SKM-1 (cell line): ENCODE measurements at regions not wholly inside any gene's neighbourhood (a gene's known extent, or its start where the extent isn't known, plus 50 kb on each side); places are given as distances from the start of the nearest gene placed in this dataset.

ENCODE experiments used
- DNase-seq: peaks from one replicate; lab custom pipeline; 2025; ENCODE audit not compliant: unreplicated experiment; lab: John Stamatoyannopoulos, UW

DNA sequence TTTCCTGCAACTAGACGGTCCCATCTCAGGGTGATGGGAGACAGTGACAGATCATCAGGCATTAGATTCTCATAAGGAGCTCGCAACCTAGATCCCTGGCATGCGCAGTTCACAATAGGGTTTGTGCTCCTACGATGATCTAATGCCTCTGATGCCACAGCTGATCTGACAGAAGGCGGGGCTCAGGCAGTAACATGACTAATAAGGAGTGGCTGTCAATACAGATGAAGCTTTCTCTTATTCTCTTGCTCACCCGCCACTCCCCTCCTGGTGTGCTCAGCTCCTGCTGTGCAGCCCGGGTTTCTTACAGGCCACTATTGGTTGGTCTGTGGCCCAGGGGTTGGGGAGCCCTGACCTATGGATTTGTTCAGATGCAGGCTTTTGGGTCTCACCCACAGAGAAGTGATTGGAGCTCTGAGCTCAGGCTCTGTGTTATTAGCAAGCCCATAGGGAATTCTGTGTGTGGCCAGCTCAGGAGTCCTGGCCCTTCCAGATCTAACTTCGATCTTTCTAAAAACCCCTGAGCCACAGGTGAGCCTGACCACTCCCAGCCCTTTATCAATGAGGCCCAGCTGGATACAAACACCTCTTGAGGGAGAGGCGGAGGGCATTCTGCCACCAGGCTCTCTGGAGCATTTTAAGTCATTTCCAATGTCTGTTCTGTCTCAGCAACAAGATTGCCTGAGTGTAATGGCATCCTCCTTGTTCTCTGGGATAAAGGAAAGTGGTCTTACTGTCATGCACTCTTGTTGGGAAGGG lies 351.8 kb downstream of the BUD13 start:
- DNase-seq, result no peak

DNA sequence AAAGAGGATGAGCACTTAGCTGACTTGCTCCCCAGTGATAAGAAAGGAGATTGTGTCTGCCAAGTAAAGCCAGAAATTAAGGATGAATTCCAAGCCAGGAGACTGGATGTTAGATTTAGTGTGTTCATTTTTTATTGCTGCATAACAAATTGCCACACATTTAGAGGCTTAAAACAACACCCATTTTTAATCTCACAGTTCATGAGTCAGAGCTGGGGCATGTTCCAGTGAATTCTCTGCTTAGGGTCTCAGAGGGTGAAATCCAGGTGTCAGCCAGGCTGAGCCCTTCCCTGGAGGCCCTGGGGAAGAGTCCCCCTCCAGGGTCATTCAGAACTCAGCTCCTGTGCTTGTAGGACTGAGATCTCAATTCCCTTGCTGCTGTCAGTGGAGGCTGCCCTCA lies 352.8 kb downstream of the BUD13 start:
- no peak for DNase-seq

DNA sequence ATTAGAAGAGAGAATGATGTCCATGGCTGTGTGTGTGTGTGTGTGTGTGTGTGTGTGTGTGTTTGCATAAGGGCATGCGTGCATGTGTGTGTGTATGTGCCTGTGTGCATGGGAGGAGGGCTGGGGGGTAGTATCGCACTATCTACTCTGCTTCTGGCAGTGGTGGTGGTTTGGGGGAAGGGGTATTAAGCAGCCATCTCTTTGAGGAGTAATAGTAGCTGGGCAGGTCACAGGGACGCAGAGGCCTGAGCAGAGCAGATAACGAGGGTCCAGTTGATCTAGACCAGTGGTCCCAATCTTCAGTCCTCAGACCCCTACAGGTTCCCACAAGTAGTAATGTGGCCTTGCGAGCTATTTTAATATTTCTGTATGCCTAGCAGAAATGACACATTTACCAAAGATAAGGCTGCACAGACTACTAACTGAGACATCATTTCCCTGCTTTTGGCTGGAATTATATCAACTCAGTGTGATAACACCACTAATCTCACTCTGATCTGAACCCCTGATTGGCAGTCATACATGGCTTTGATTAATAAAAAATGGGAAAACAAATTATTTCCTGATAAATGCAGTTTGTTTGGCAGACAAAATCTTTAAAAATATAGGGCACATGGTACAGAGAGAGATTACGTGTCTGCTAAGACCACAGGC lies 354.3 kb downstream of the BUD13 start:
- DNase-seq, result no peak

DNA sequence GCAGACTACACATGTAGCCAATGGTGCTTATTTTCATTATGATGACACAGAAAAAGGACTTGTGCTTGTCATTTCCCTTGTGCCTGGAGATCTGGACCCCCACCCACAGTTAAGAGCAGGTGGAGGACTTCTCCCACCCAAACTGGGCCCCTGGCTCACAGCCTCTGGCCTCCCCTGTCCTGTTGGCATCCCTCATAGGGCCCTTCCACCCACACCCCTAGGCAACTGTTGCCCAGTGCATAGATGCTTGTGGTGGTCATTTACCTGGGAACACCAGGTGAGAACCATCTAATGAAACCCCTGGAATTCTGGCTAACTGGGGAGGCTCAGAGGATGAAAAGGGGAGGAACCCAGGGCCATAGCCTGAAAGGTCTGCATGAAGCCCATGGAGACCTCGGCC lies 355.9 kb downstream of the BUD13 start:
- DNase-seq, result no peak

DNA sequence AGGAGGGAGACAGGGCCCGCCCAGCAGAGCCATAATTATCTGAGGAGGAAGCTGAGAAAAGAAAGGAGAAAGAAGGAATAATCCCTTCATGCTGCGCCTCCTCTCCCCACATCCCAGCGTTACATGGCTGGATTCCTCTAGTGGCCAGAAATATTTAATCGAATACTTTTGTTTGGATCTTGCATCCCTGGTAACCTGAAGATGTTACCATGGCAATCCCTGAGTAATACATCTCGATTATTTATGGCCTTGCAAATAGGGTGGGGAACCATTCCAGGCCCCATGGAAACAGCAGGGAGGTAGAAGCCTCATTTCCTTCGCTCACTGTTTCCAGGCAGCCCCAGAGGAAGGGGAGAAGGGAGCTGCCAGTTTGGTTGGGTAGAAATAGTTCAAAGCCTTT lies 357.7 kb downstream of the BUD13 start:
- no peak for DNase-seq

DNA sequence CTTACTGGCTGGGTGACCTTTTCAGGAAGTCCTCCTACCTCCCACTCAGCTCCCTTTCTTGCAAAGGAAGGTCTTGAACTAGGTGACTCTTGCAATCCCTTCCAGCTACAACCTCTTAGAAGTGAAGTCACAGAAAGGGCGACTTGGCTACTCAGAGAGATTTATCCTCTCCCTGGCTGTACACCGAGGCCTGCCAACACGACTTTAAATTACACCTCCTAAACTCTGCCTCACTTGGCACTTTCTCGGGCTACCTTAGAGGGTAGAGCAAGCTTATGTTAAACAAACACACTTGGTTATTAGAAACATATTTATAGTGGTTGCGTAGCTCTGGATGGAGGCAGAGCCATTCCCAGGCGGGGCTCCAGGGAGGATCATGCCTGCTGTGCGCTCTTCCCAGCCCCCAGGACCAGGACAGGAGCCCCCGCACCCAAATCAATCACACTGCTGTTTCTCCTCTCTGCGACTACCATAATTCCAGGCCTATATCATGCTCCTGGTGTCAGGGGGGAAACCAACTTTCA lies 358.4 kb downstream of the BUD13 start:
- no peak for DNase-seq

DNA sequence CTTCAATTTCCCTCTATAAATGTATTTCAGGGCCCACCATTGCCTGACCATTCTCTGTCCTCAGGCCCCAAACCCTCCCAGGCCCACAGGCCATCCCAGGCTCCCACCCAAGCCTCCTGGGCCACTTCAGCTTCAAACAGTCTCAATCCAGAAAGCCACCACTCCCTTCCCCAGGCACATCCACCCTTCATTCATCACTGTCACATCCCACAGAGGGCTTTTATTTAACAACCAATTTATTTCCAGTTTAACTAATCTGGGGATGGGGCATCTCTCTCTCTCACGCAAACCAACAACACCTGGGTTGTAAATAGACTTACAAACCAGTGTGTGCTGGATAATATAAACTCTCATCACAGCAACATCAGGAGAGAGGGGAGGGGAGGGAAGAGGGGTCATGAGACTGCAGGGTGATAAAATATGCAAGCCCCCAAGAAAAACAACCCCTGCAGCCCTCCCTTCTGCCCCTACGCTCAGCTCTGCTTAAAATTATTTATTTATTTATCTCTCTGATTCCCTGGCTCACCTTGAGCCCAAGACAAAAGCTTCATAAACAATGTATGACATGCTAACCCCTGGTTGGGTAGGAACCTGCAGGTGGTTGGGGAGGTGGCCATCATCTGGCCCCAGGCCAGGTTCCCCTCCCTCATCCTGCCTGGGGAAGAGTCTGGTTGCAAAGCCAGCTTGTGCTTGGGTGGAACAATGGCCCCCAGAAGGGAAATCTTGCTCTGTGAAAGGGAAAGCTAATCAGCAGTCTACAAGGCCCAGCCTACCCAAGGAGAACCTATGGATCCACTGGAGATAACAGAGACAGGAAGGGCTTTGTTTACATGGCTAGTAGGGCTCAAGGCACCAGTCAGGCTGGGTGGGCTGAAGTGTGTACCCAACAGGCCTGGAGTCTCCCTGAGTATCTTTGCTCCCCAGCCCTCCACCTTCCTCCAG lies 359.2 kb downstream of the BUD13 start:
- no peak for DNase-seq

DNA sequence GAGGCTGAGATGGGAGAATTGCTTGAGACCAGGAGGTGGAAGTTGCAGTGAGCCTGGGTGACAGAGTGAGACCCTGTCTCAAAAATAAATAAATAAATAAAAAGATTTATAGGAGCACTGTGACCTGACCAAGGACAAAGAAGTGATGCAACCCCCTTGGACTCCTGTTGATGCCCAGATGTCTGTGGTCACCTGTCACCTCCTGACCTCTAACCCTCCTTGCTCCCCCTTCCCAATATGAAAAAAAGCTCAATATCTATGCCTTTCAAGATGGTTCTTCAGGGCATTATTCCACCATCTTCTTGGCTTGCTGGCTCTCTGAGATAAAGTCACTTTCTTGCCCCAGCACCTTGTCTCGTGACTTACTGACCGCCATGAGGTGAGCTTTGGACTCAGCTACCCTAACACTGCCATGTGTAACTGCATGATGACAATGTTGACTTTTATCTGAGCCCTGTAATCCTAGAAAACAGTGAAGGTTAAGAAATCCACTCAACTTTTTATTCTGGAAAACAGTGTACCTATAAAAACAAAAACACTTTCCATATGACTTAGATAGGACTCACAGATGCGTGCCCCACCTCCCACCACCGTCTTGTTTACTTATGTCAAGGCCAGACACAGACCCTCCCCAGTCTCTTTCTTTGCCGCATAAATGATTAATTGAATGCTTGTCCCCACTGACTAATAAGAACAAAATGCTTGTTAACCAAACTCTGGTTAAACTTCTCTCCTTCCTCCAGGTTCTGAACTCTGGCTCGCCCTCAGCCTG lies 360.5 kb downstream of the BUD13 start:
- DNase-seq, result no peak

DNA sequence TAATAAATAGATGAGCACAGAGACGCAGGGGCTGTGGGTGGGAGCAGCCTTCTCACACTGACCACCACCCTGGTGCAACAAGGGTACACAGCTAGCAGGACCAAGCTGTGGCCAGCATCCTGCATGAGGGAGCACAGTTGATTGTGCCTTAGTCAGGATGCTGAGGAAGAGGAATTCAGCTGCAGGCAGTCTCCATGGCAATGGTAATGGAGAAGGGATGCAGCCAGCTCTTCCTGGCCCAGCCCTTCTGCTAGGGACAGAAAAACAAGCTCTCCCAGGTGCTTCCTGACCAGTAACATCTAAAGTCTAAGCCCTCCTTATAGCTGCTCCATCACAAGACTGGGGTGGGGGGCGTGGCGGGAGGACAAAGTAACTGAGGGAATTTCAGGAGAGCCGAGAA lies 363.5 kb downstream of the BUD13 start:
- no peak for DNase-seq

DNA sequence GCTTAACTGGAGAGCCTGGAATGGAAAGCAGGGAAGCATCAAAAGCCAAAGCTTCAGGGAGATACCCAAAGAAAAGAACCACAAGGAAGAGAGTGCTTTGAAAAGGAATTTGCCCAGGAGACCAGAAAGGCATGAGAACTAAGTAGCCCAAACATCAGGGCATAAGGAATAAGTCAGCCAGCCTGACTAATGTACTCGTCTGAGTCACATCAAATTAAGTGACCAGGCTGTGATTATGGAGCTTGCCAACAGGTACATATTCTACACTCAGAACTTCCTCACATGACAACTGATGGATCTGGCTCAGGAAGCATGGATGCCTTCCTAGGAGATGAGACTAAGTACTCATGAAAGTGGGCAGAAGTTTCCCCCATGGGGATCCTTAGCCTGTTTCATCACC lies 366.7 kb downstream of the BUD13 start:
- DNase-seq, result no peak

DNA sequence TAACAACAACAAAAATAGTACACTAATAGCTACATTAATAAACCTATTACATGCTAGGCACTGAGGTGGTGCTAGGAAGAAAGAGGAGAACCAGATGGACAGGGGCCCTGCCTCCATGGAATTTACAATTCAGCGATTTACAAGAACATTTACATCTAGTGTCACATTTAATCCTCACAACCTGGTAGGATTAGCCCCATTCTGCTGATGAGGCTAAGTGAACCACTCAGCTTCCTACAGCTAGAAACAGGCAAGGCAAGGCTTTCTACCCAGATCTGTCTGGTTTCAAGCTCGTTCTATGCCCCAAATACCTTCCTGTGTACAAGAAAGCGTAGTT lies 368.4 kb downstream of the BUD13 start:
- DNase-seq, result no peak

DNA sequence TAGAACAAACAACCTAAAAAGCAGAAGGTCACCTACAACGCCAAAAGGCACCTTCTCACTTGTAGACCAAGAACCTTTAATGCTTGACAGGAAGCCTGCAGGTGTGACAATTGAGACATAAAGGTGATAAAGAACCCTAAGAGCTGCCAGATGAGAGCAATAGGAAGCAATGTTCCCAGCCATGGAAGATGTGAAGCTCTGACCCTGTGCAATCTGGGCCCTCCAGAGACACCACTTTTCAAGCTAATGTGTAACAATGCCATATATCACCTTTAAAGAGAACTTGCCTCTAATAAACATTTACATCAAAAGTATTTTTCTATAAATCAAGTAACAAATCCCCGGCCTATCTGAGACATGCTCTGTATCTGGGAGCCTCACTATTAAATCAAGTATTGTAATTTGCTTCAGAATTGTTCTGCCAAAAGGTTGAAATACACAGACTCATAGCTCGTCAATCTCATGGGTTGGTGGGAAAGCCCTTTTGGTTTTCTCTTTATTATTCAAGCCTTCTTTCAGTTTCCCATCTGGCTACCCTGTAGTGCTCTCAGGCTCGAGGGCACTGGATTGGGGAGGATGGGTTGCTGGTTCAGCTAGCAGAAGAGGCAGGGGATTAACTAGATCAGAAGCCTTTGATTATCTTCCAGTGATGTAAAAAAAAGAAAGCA lies 368.9 kb downstream of the BUD13 start:
- DNase-seq, result no peak

DNA sequence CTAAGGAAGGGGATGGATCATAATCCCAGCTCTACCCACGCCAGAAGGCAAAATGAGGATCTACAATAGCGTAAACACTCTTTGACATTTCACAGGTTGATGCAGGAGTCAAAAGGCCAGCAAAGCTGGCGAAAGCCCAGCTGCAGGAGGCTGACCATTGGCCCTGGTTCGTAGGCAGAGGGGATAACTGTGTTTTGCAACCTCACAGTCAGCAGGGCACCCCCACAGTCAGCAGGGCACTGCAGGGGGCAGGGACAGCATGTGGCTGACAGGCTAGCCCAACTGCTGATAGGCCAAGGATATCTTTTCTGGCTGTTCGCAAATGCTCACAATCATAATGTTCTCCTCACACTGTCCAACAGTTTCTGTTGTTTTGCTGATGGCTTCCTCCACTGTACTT lies 372.7 kb downstream of the BUD13 start:
- no peak for DNase-seq

DNA sequence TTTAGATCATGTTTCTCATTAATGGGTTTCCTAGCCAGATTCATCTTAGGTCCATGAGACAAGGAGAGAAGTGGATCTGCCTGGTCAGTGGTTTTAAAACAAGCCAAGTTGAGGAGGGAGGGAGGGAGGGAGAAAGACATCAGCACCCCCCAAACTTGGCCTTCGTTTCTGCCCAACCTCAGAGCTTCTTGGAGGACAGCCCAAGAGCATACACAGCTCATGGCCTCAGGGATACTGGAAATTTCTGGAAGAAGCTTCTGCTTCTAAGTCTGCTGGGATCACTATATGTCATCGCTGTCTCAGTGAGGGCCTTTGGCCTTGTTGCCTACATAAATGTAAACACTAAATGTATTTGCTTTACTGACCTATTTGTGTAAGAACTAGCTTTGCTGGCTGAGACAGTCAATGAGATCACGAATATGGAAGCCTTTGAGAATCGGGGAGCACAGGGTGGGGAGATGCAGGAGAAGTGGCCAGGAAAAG lies 375.1 kb downstream of the BUD13 start:
- DNase-seq, result no peak

DNA sequence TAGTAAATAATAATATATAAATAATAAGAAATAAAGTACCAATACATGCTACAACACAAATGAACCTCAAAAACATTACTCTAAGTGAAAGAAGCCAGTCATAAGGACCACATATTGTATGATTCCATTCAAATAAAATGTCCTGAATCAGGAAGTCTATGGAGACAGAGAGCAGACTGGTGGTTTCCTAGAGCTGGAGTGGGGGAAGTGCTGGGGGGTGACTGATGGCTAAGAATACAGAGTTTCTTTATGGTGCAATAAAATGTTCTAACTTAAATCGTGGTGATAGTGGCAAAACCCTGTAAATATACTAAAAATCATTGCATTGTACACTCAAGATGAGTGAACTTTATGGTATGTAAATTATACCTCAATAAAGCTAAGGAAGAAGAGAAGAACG lies 376.5 kb downstream of the BUD13 start:
- no peak for DNase-seq

DNA sequence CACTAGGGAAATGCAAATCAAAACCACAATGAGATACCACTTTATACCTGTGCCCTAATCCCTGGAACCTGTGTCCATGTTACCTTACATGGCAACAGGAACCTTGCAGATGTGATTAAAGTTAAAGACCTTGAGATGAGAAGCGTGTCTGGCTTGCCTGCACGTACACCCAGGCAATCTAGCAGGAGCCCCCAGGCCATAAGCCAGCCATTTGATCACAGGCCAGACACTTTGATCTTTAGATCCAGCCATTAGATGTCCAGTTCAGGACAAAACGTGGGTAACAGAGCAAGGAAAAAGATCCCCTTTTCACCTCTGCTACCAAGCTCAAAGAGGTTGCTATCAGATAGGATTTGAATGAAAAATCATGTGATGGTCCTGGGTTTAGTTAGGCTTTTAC lies 378.8 kb downstream of the BUD13 start:
- DNase-seq, result no peak

DNA sequence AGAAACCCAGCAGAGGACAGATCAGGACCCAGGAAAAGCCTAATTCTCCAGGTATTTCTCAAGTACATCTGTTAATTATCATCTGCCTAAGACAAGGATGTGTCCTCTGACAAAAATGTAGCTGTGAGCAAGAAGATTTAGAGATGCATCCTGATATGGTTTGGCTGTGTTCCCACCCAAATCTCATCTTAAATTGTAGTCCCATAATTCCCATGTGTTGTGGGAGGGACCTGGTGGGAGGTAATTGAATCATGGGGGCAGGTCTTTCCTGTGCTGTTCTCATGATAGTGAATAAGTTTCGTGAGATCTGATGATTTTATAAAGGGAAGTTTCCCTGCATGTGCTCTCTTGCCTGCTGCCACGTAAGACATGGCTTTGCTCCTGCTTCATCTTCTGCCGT lies 381.8 kb downstream of the BUD13 start:
- DNase-seq, result no peak

DNA sequence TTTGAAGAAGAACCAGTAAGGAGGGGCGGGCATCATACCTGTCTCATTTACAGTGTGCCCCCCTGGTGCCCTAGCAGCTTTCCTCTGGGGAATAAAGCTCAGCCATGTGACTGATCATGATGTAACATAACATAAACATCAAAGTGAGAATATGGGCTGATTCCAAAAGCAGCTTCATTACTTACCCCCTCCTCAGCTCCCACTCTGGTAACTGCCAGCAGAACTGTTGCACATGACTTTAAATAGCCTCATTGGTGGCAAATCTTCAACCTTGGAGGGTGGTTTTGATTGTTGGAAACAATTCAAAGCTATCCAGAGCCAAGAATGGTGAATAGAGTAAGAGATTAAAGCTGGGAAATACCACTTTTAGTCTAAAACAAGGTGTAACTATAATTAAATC lies 384.6 kb downstream of the BUD13 start:
- DNase-seq, result no peak

DNA sequence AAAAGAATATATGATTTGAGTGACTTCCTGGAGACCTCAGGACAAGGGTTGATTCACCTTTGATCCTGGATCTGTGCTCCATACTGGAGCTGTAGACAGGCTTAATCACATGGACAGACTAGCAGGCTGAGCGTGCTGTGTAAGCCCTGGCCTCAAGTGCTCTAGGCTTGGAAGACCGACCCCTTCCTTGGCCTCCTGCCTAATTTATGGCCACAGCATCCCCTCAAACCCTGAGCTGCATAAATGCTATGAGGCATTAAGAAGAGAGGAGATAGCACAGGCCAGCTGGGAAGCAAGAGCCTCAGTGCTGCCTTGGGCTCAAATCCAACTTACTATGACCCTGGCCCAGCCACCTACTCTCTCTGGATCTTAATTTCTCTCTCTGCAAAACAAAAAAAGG lies 385.1 kb downstream of the BUD13 start:
- DNase-seq, result no peak

DNA sequence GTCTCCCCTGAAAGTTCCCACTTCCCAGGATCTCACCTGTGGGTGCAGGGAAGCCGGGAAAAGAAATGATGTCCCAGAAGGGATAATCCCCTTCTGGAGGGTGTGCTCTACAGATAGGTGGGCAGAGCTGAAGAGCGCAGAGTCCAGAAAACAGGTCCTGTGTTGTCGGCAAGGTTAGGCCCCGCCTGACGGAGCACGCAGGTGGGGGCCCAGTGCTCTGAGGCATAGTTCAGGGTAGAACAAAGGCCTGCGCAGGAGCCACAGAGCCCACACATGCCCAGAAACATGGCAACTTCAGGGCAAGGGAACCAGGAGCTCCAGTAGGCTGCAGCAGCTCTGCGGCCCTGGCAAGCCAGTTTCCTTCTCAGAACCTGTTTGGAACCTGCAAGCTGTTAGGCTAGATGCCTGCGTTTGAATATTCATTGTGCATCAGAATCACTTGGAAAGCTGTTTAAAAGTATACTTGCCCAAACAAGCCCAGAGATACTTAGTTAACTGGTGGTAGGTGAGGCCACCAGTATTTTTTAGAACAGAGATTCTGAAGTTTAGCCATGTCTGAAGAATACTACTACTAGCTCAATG lies 386.6 kb downstream of the BUD13 start:
- DNase-seq, result no peak
